HepG2 (cell line): ENCODE measurements at regions not wholly inside any gene's neighbourhood (a gene's known extent, or its start where the extent isn't known, plus 50 kb on each side); places are given as distances from the start of the nearest gene placed in this dataset.

ENCODE experiments used
- BCLAF1 ChIP-seq: fragments of 450-650 bp; IDR thresholded peaks from 2 replicates; pipeline ENCODE4 v1.6.1; 2017; ENCODE audit warnings: mild to moderate bottlenecking
- CREB1 ChIP-seq, 2 experiments: fragments of 450-650 bp in 1 of 2; IDR thresholded peaks; 2 replicates each; pipeline ENCODE4 v1.6.1; 2016 to 2017; ENCODE audit warnings: control low read depth in 1 of 2, mild to moderate bottlenecking in 1 of 2, missing compliant biosample characterization in 1 of 2, missing genetic modification characterization in 1 of 2
- EZH2 ChIP-seq: conservative IDR thresholded peaks from 2 replicates; pipeline ENCODE4 v1.6.1; 2012; ENCODE audit warnings: mild to moderate bottlenecking, low read depth, low read length, moderate library complexity
- HDAC6 ChIP-seq: fragments of 200-600 bp; sonication (generic); IDR thresholded peaks from 2 replicates; pipeline ENCODE4 v1.7.0; 2017; ENCODE audit warnings: mild to moderate bottlenecking, antibody characterized with exemption, low read length, low read depth
- TAF1 ChIP-seq: sonication (generic); formaldehyde crosslinking; IDR thresholded peaks from 2 replicates; pipeline ENCODE4 v1.4.0; 2020; ENCODE audit warnings: missing genetic modification reagents
- ZNF460 ChIP-seq: sonication (generic); formaldehyde crosslinking; IDR thresholded peaks from 2 replicates; pipeline ENCODE4 v1.5.1; 2020; ENCODE audit warnings: missing genetic modification reagents, mild to moderate bottlenecking, borderline replicate concordance
- ZNF660 ChIP-seq: sonication (generic); formaldehyde crosslinking; IDR thresholded peaks from 2 replicates; pipeline ENCODE4 v1.5.1; 2020; ENCODE audit warnings: mild to moderate bottlenecking, low read depth, missing genetic modification reagents, borderline replicate concordance

GRCh38 chr1:170309389-170310013 is 163.7 kb downstream of the NTMT2 start:
- TF ChIP-seq BCLAF1 (no peak), ZNF460 (CRISPR knock-in tag) (no peak), CREB1 (IDR thresholded peaks at IDR 0.05) (no peak), CREB1 (CRISPR knock-in tag; IDR thresholded peaks at IDR 0.05) (no peak), ZNF660 (no peak), TAF1 (CRISPR knock-in tag) (no peak), EZH2 (no peak), HDAC6 (no peak)
